ENCODE measurements at regions not wholly inside any gene's neighbourhood (a gene's known extent, or its start where the extent isn't known, plus 50 kb on each side); places are given as distances from the start of the nearest gene placed in this dataset.

DNA sequence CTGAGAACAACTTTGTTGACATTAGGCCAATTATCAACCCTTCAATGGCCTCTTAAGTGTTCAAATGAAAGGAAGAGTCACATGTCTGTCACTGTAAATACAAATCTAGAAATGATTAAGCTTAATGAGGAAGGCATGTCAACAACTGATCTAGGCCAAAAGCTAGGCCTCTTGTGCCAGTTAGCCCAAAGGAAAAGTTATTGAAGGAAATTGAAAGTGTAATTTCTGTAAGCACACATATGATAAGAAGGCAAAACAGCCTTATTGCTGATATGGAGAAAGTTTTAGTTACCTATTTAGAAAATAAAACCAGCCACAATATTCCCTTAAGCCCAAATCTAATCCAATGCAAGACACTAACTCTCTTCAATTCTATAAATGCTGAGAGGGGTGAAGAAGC lies 604.7 kb downstream of the SLITRK6 start:
- Mint-ChIP-seq H3K36me3 (ENCODE audit: low read depth, unreplicated experiment) (no peaks in the 10 kb centered on the region), H3K4me1 (ENCODE audit: low read depth, unreplicated experiment) (no peaks in the 10 kb centered on the region), H3K27me3 (ENCODE audit: low read depth, unreplicated experiment) (no peaks in the 10 kb centered on the region), H3K27ac (ENCODE audit: unreplicated experiment) (no peak overlapping the region), H3K9me3 (ENCODE audit: unreplicated experiment) (no peaks in the 10 kb centered on the region), H3K4me3 (ENCODE audit: unreplicated experiment) (no peak overlapping the region)
- H3K27me3 ChIP-seq (ENCODE audit: insufficient read depth, low read length): no peaks in the 10 kb centered on the region
- H3K9ac ChIP-seq (ENCODE audit: low read length): no peak overlapping the region
- TF ChIP-seq, protein P1, sequence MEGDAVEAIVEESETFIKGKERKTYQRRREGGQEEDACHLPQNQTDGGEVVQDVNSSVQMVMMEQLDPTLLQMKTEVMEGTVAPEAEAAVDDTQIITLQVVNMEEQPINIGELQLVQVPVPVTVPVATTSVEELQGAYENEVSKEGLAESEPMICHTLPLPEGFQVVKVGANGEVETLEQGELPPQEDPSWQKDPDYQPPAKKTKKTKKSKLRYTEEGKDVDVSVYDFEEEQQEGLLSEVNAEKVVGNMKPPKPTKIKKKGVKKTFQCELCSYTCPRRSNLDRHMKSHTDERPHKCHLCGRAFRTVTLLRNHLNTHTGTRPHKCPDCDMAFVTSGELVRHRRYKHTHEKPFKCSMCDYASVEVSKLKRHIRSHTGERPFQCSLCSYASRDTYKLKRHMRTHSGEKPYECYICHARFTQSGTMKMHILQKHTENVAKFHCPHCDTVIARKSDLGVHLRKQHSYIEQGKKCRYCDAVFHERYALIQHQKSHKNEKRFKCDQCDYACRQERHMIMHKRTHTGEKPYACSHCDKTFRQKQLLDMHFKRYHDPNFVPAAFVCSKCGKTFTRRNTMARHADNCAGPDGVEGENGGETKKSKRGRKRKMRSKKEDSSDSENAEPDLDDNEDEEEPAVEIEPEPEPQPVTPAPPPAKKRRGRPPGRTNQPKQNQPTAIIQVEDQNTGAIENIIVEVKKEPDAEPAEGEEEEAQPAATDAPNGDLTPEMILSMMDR (IDR thresholded peaks at IDR 0.05; ENCODE audit: insufficient read depth, low read depth, low read length): no peak
- no peak for TF ChIP-seq EZH2 (IDR thresholded peaks at IDR 0.05; ENCODE audit: insufficient read depth, low read length)
- no peak overlapping the region for H3K4me3 ChIP-seq (ENCODE audit: insufficient read depth, low read depth, low read length)
- H3K36me3 ChIP-seq (ENCODE audit: insufficient read depth, low read length): no peaks in the 10 kb centered on the region
- FAIRE-seq (no peak), DNase-seq (ENCODE audit: low read depth) (no peak)
- no peaks in the 10 kb centered on the region for H3K79me2 ChIP-seq (ENCODE audit: insufficient read depth, low read length)
- no peak overlapping the region for H3K4me2 ChIP-seq (ENCODE audit: low read length)
- H2AFZ ChIP-seq (ENCODE audit: low read depth, low read length): no peak overlapping the region
- no peaks in the 10 kb centered on the region for H3K9me3 ChIP-seq (ENCODE audit: insufficient read depth, low read depth, low read length)
- H3K4me1 ChIP-seq (ENCODE audit: insufficient read depth, low read length): no peaks in the 10 kb centered on the region
- H4K20me1 ChIP-seq (ENCODE audit: insufficient read depth, low read length): no peaks in the 10 kb centered on the region
- H3K27ac ChIP-seq (ENCODE audit: low read depth, low read length): no peak overlapping the region

DNA sequence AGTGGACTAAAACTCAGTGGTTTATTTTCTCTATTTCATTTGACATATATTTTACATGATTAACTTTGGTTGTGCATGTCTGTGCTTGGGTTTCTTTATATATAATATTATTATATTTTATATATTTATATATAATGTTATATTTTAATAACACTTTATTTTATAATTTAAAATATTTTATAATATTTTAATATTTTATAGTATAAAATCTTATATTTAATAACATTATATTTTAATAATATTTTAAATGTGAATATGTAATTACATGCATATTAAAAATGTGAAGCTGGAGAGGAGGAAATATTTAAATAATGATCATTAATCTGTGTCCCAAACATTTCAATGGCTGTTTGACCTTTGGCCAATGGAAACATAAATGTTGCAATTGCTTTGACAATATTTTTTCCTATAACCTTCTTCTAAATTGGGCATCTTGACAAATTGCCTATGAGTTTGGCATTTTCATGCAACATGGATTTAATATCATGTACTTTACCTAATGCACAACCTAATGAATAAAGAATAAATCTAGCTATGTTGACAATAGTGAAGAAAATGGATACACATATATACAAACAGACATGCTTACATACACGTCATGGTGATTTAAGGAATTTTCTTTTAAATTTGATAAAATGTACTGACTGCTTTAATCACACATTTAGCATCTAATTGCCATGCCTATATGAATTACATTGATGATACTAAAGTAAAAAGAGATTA lies 607.1 kb downstream of the SLITRK6 start:
- Histone ChIP-seq H3K27ac (ENCODE audit: low read depth, low read length) (no peak overlapping the region), H4K20me1 (ENCODE audit: insufficient read depth, low read length) (no peaks in the 10 kb centered on the region), H2AFZ (ENCODE audit: low read depth, low read length) (no peak overlapping the region), H3K27me3 (ENCODE audit: insufficient read depth, low read length) (no peaks in the 10 kb centered on the region), H3K79me2 (ENCODE audit: insufficient read depth, low read length) (no peaks in the 10 kb centered on the region), H3K9me3 (ENCODE audit: insufficient read depth, low read depth, low read length) (no peaks in the 10 kb centered on the region), H3K4me3 (ENCODE audit: insufficient read depth, low read depth, low read length) (no peak overlapping the region), H3K4me1 (ENCODE audit: insufficient read depth, low read length) (no peaks in the 10 kb centered on the region), H3K9ac (ENCODE audit: low read length) (no peak overlapping the region), H3K4me2 (ENCODE audit: low read length) (no peak overlapping the region), H3K36me3 (ENCODE audit: insufficient read depth, low read length) (no peaks in the 10 kb centered on the region)
- no peak for TF ChIP-seq EZH2 (IDR thresholded peaks at IDR 0.05; ENCODE audit: insufficient read depth, low read length)
- TF ChIP-seq, protein P1 (IDR thresholded peaks at IDR 0.05; ENCODE audit: insufficient read depth, low read depth, low read length): no peak
- no peak for DNase-seq (ENCODE audit: low read depth)
- no peak overlapping the region for H3K4me3 Mint-ChIP-seq (ENCODE audit: unreplicated experiment)
- H3K9me3 Mint-ChIP-seq (ENCODE audit: unreplicated experiment): no peaks in the 10 kb centered on the region
- no peaks in the 10 kb centered on the region for H3K27me3 Mint-ChIP-seq (ENCODE audit: low read depth, unreplicated experiment)
- H3K4me1 Mint-ChIP-seq (ENCODE audit: low read depth, unreplicated experiment): no peaks in the 10 kb centered on the region
- no peaks in the 10 kb centered on the region for H3K36me3 Mint-ChIP-seq (ENCODE audit: low read depth, unreplicated experiment)
- H3K27ac Mint-ChIP-seq (ENCODE audit: unreplicated experiment): no peak overlapping the region
- FAIRE-seq: no peak

DNA sequence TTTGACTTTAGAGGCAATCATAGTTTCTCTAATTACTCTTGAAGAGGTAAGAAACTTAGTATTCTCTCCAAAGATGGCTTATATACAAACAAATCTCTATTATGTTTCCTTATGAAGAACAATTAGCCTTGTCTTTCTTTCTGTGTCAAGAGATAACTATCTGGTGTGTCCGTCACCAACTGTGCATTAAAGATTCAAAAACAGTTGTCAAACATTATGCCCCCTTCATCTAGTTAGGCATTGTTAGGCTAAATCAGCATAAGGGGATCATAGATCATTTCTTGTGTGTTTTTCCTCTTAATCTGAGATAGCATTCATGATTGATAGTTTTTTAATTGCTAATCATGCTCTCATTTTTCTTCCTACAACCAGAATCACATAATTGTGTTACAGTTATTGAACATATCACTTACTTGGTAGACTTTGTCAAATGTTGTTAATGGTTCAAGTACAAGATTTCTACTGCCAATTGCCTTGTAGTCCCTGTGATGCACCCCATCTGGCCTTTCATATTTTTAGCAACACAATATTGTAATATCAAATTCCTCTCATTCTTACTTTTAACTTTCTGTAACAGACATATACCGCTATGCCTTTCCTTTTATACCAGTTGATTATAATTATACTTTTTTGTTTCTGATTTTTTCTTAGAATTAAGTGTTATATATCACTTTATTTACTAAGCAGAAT lies 612.7 kb downstream of the SLITRK6 start:
- FAIRE-seq (no peak), DNase-seq (ENCODE audit: low read depth) (no peak)
- no peaks in the 10 kb centered on the region for H3K9me3 ChIP-seq (ENCODE audit: insufficient read depth, low read depth, low read length)
- no peaks in the 10 kb centered on the region for H3K4me1 Mint-ChIP-seq (ENCODE audit: low read depth, unreplicated experiment)
- no peak overlapping the region for H3K4me3 Mint-ChIP-seq (ENCODE audit: unreplicated experiment)
- peaks cover 1% of the 10 kb centered on the region for H3K9me3 Mint-ChIP-seq (ENCODE audit: unreplicated experiment)
- no peaks in the 10 kb centered on the region for H3K36me3 Mint-ChIP-seq (ENCODE audit: low read depth, unreplicated experiment)
- H3K27me3 Mint-ChIP-seq (ENCODE audit: low read depth, unreplicated experiment): no peaks in the 10 kb centered on the region
- H3K27me3 ChIP-seq (ENCODE audit: insufficient read depth, low read length): no peaks in the 10 kb centered on the region
- no peak overlapping the region for H3K27ac ChIP-seq (ENCODE audit: low read depth, low read length)
- H3K4me2 ChIP-seq (ENCODE audit: low read length): no peak overlapping the region
- H4K20me1 ChIP-seq (ENCODE audit: insufficient read depth, low read length): no peaks in the 10 kb centered on the region
- H3K9ac ChIP-seq (ENCODE audit: low read length): no peak overlapping the region
- H3K4me1 ChIP-seq (ENCODE audit: insufficient read depth, low read length): no peaks in the 10 kb centered on the region
- no peak overlapping the region for H3K4me3 ChIP-seq (ENCODE audit: insufficient read depth, low read depth, low read length)
- no peak overlapping the region for H2AFZ ChIP-seq (ENCODE audit: low read depth, low read length)
- H3K79me2 ChIP-seq (ENCODE audit: insufficient read depth, low read length): no peaks in the 10 kb centered on the region
- no peaks in the 10 kb centered on the region for H3K36me3 ChIP-seq (ENCODE audit: insufficient read depth, low read length)
- TF ChIP-seq, protein P1 (IDR thresholded peaks at IDR 0.05; ENCODE audit: insufficient read depth, low read depth, low read length): no peak
- no peak for TF ChIP-seq EZH2 (IDR thresholded peaks at IDR 0.05; ENCODE audit: insufficient read depth, low read length)
- no peak overlapping the region for H3K27ac Mint-ChIP-seq (ENCODE audit: unreplicated experiment)

Measured in astrocyte (in vitro differentiated cells and primary cell).